Glutamatergic neuron (in vitro differentiated cells): ENCODE measurements at regions not wholly inside any gene's neighbourhood (a gene's known extent, or its start where the extent isn't known, plus 50 kb on each side); places are given as distances from the start of the nearest gene placed in this dataset.

ENCODE experiments used
- DNase-seq: peaks from one replicate; pipeline ENCODE4 v3.0.0; 2022
- H3K27ac Mint-ChIP-seq: one replicate; pipeline ENCODE4 v1.8.0; 2020; ENCODE audit warnings: mild to moderate bottlenecking, mixed read lengths, inconsistent platforms; ENCODE audit not compliant: unreplicated experiment
- H3K27me3 Mint-ChIP-seq: one replicate; pipeline ENCODE4 v1.8.0; 2020; ENCODE audit warnings: mild to moderate bottlenecking, moderate library complexity, mixed read lengths, inconsistent platforms; ENCODE audit not compliant: unreplicated experiment
- H3K36me3 Mint-ChIP-seq: one replicate; pipeline ENCODE4 v1.8.0; 2020; ENCODE audit warnings: mild to moderate bottlenecking, mixed read lengths, inconsistent platforms; ENCODE audit not compliant: unreplicated experiment
- H3K4me1 Mint-ChIP-seq: one replicate; pipeline ENCODE4 v1.8.0; 2020; ENCODE audit warnings: mild to moderate bottlenecking, low read depth, mixed read lengths, inconsistent platforms; ENCODE audit not compliant: unreplicated experiment
- H3K4me3 Mint-ChIP-seq: one replicate; pipeline ENCODE4 v1.8.0; 2020; ENCODE audit warnings: mild to moderate bottlenecking, mixed read lengths, inconsistent platforms; ENCODE audit not compliant: unreplicated experiment
- H3K9me3 Mint-ChIP-seq: one replicate; pipeline ENCODE4 v1.8.0; 2020; ENCODE audit warnings: mild to moderate bottlenecking, moderate library complexity, mixed read lengths, inconsistent platforms; ENCODE audit not compliant: unreplicated experiment
- CTCF ChIP-seq: fragments of 200-600 bp; sonication (generic); IDR thresholded peaks from one replicate; pipeline ENCODE4 v1.5.0; 2021; ENCODE audit not compliant: partially characterized antibody, unreplicated experiment

GRCh38 chrY:7728935-7729317 lies 817.4 kb upstream of the AMELY start:
- H3K4me3 Mint-ChIP-seq = no peak overlapping the region
- no peaks in the 10 kb centered on the region for H3K27me3 Mint-ChIP-seq
- TF ChIP-seq CTCF = no peak
- DNase-seq = no peak
- H3K9me3 Mint-ChIP-seq = no peaks in the 10 kb centered on the region
- no peaks in the 10 kb centered on the region for H3K36me3 Mint-ChIP-seq
- no peak overlapping the region for H3K27ac Mint-ChIP-seq
- peaks cover 3% of the 10 kb centered on the region for H3K4me1 Mint-ChIP-seq

- H3K27ac Mint-ChIP-seq = no peak overlapping the region
- H3K4me1 Mint-ChIP-seq = peaks cover 3% of the 10 kb centered on the region
- H3K36me3 Mint-ChIP-seq = no peaks in the 10 kb centered on the region
- H3K9me3 Mint-ChIP-seq = no peaks in the 10 kb centered on the region
- no peaks in the 10 kb centered on the region for H3K27me3 Mint-ChIP-seq
- TF ChIP-seq CTCF = no peak
- no peak overlapping the region for H3K4me3 Mint-ChIP-seq
- no peak for DNase-seq
Measured at GRCh38 chrY:7725791-7726460, 814.4 kb upstream of the AMELY start.

GRCh38 chrY:7723991-7724632 lies 812.6 kb upstream of the AMELY start:
- H3K36me3 Mint-ChIP-seq = no peaks in the 10 kb centered on the region
- no peaks in the 10 kb centered on the region for H3K9me3 Mint-ChIP-seq
- H3K4me1 Mint-ChIP-seq = peaks cover 3% of the 10 kb centered on the region
- TF ChIP-seq CTCF = no peak
- DNase-seq = no peak
- H3K4me3 Mint-ChIP-seq = no peak overlapping the region
- H3K27ac Mint-ChIP-seq = no peak overlapping the region
- no peaks in the 10 kb centered on the region for H3K27me3 Mint-ChIP-seq

- no peaks in the 10 kb centered on the region for H3K27me3 Mint-ChIP-seq
- no peaks in the 10 kb centered on the region for H3K36me3 Mint-ChIP-seq
- H3K4me3 Mint-ChIP-seq = no peak overlapping the region
- no peaks in the 10 kb centered on the region for H3K9me3 Mint-ChIP-seq
- TF ChIP-seq CTCF = no peak
- DNase-seq = no peak
- H3K4me1 Mint-ChIP-seq = peaks cover 3% of the 10 kb centered on the region
- H3K27ac Mint-ChIP-seq = no peak overlapping the region
Measured at GRCh38 chrY:7723127-7723526, 811.6 kb upstream of the AMELY start.

GRCh38 chrY:7722566-7722965 lies 811.0 kb upstream of the AMELY start:
- no peak for TF ChIP-seq CTCF
- Mint-ChIP-seq H3K27me3 (no peaks in the 10 kb centered on the region), H3K4me1 (peaks cover 3% of the 10 kb centered on the region)

More at GRCh38 chrY:7722566-7722965, 811.0 kb upstream of the AMELY start:
- Mint-ChIP-seq H3K36me3 (no peaks in the 10 kb centered on the region), H3K9me3 (no peaks in the 10 kb centered on the region), H3K27ac (no peak overlapping the region), H3K4me3 (no peak overlapping the region)
- no peak for DNase-seq
